Eye (tissue), 1 donor: ENCODE measurements at regions not wholly inside any gene's neighbourhood (a gene's known extent, or its start where the extent isn't known, plus 50 kb on each side); places are given as distances from the start of the nearest gene placed in this dataset.

Source experiments
- DNase-seq: peaks from one replicate; pipeline ENCODE4 v3.0.0-alpha.2; 2015

DNA sequence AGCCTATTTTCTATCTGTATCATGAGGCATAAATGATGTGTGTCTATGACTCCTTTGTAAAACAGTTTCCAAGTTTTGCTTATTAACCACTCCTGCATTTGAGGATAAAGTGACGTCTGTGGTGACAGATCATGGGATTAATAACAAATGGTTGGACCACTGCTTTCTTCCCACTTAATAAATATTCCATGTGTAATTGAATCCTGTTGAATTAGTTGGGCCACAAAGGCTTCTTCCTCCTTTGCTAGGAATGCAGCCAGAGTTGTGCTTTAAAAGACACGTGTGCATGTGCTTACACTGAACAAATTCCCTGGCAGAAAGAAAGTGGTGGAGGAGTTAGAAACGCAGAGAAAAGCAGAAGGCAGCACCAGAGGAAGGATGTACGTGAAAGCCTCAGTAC is 150.2 kb downstream of the ACTBL2 start:
- peak; percentile 54 for DNase-seq

DNA sequence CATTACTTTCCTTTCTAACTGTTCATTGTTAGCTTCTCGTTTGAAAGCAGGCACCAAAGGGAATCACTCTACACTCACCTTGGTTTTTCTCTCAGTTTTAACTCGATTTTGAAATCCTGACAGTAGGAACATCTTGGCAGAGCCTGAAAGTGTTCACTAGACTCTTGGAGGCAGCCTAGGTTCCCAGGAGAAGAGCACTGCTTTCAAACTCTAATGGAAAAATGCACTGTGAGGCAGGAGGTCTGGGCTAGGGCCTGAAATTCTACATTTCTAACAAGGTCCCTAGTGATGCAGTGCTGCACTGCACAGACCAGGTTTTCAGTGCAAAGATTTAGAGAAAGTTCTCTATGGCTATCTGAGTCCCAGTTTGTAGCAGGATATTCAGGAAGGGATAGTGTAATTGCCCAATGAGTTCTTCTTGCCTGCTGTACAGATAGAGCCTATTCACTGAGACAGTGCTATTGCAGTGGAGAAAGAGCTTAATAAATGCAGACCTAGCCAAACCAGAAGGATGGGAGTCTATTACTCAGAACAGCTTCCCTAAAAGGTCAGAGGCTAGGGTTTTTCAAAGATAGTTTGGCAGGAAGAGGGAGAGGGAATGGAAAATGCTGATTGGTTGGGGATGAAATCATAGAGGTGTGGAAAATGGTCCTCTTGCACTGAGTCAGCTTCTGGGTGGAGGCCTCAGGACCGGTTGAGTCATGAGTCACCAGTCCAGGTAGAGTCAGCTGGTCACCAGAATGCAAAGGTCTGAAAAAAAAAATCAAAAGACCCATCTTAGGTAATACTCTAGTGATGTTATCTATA is 153.9 kb downstream of the GPBP1 start:
- DNase-seq = no peak

DNA sequence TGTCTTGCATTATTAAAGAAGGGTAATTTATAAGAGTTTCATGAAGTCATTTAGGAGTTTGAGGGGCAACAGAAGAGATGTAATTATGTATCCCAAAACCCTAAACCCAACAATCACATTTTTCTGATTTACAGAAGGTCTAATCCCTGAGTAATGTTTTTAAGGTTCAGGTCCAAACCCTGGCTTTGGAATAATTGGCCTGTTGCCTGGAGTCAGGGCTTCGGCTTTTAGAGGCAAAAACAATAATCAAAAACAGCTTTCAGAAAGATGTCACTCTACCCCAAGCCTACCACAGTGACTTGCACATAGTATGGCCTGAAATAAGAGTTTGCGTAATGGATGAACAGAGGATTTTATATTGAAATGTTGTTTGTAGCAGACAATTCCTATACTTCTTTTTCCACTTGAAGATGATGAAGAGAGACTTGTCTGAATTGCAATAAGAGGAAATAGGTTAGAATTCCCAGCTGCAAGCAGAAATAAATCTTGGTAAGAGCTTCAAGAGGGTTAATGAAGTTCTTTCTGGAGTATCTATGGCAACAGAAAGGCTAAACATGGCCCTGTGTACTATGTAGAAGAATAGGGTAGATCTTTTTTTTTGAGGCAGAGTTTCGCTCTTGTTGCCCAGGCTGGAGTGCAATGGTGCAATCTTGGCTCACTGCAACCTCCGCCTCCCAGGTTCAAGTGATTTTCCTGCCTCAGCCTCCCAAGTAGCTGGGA is 152.0 kb downstream of the GPBP1 start:
- DNase-seq = no peak

DNA sequence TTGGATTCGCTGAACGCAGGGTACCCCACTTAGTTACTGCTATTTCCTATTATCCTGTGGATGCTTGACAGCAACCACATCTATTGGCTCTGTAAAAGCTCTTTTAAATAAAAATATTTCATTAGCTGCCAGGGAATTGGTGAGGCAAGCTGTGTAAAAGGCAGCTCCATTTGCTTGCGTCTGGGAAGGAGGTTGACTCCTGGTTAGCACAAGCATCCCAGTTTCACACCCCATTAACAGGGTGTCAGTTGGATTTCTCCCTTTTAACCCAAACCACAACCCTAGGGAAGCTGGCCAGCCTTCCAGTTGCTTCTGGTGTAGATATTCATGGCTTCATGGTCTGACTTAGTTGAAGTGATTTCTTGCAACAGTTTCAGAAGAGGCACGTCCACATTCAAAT is 151.0 kb downstream of the GPBP1 start:
- DNase-seq = no peak

DNA sequence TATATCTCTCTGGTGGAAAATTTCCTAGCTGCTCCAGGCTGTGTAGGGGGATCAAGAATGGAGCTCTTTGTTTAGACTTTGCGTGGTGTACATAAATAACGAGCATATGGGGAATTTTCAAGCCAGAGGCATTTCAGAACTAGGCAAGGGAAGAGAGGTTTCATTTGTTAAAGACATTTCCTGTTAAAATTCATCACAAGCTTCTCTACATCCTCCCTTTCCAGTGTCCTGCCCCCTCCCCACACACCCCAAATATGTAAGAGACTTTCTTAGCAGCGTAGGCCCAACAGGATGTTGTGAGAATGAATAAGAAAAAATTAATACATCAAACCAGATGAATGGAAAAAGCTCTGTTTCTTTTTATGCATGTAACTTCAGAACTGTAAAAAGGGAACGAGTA is 150.3 kb downstream of the GPBP1 start:
- peak; percentile 36 for DNase-seq

DNA sequence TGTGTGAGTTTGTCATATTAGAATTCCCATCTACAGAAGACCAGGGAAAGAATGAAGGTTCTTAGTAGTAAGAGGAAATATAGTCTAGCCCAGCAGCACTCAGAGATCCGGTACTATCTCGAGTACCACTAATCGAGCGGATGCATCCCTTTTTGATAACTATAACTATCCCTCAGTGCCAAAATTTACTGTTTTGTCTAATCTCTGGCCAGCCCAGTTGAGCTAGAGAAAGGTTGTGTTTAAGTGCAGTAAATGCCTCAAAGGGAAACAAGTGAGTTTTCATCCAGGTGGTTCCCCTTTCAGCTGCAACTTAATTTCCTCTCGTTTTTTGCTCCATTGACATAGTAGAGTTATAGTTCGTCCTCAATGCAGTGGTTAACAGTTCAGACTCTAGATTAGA is 146.7 kb downstream of the GPBP1 start:
- no peak for DNase-seq

DNA sequence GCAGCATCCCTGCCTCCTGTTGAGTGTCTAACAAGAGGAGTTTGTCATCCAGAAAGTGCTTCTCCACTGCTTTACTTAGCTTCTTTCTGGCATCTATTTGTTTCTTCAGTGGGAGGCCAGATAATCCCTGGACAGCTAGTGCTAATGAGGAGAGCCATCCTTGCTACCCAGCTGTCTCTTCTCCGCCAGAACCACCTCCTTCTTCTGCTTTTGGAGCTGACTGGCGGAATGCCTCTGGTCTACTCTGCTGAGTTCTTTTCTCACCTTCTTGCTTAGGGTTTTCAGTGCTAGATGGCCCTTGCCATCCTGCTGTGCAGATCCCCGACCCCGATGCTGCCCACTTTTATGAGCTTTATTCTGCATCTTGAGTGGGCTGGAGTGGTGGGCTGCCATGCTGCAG is 145.8 kb downstream of the GPBP1 start:
- no peak for DNase-seq

DNA sequence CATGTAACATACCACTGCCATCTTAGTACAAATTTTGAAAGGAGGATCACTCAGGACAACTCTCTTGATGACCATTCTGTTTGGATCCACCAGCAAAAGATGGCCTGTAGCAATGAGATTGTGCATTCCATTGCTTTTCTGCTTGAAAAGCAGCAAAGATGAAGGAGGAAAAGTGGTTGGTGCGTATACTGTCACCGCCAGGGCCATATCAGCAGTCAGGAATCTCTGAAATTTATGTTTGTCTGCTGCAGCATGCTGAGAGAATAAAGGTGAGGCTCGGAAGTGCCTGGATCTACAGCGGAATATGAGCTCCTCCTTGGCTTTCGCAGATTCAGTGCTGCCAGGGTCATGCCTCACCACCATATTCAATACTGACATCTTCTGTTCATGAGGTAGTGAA is 144.4 kb downstream of the GPBP1 start:
- no peak for DNase-seq

DNA sequence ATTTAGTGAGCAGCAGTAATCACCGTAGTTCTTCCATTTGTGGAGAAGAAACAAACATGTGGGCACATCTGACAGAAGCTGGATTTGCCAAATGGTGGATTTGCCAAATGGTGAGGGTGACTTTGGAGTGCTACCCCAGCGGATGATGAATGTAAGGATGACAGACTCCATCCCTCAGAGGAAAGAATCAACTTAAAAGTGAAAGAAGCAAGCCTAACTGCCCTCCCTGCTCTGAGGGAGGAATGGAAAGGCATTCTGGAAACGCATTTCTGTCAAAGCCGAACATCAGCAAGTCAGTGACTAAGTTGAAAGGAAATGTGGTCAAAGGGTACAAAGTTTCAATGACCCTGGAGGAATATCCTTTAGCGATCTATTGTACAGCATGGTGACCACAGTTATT is 143.5 kb downstream of the GPBP1 start:
- no peak for DNase-seq

DNA sequence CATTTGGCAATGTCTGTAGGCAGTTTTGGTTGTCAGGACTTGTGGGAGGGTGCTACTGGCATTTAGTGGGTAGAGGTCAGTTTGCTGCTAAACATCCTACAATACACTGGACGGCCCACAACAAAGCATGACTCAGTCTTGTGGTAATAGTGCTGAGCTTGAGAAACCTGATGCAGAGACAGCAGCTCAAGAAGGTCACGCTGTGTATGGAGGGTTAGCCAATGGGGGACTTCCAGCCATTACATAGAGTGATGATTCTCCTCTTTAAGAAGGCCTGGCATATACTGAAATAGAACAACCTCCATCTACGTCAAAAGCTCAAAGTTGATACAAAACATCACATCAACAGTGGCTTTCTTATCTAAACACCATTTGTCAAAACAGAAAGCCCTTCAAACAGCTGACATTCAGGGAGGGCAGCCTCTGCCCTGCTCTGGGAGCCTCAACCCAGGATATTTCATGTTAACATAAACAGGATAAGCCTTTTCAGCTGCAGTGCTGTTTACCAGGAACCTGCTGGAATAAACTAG is 143.0 kb downstream of the GPBP1 start:
- DNase-seq = no peak

DNA sequence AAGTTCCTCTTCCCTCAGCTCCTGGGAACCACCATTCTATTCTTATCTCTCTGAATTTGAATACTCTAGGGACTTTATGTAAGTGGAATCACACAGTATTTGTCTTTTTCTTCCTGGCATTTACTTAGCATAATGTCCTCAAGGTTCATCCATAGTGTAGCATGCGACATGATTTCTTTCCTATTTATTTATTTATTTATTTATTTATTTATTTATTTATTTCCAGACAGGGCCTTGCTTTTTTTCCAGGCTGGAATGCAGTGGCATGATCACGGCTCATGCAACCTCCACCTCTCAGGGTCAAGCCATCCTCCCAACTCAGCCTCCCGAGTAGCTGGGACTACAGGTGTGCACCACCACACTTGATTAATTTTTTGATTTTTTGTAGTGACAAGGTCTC is 142.1 kb downstream of the GPBP1 start:
- no peak for DNase-seq
